Neural cell (in vitro differentiated cells): ENCODE measurements at regions not wholly inside any gene's neighbourhood (a gene's known extent, or its start where the extent isn't known, plus 50 kb on each side); places are given as distances from the start of the nearest gene placed in this dataset.

Experiments used
- H2AFZ ChIP-seq: fragments of 200-600, 300-800 bp; sonication (generic), shearing (Covaris generic); 2 replicates; pipeline ENCODE4 v1.6.0; 2014; ENCODE audit warnings: low read depth, mild to moderate bottlenecking, antibody characterized with exemption, low read length, moderate library complexity
- H3F3A ChIP-seq: fragments of 200-600 bp; shearing (Covaris generic); 2 replicates; pipeline ENCODE4 v1.6.1; 2016; ENCODE audit warnings: mild to moderate bottlenecking, moderate library complexity, mixed read lengths, antibody characterized with exemption, low read length; ENCODE audit not compliant: insufficient read depth, poor library complexity, severe bottlenecking
- H3K27ac ChIP-seq: fragments of 200-600, 300-800 bp; sonication (generic), shearing (Covaris generic); 2 replicates; pipeline ENCODE4 v1.5.1; 2014; ENCODE audit warnings: mild to moderate bottlenecking, low read length, moderate library complexity
- H3K27me3 ChIP-seq: fragments of 300-800, 200-600 bp; sonication (generic), shearing (Covaris generic); 2 replicates; pipeline ENCODE4 v1.6.0; 2014; ENCODE audit warnings: mild to moderate bottlenecking, low read depth, low read length, moderate library complexity; ENCODE audit not compliant: insufficient read depth
- H3K36me3 ChIP-seq: fragments of 300-800, 200-600 bp; sonication (generic), shearing (Covaris generic); 2 replicates; pipeline ENCODE4 v1.5.1; 2014; ENCODE audit warnings: mild to moderate bottlenecking, antibody characterized with exemption, low read length, moderate library complexity; ENCODE audit not compliant: insufficient read depth
- H3K4me2 ChIP-seq: fragments of 300-800, 200-600 bp; sonication (generic), shearing (Covaris generic); 2 replicates; pipeline ENCODE4 v1.6.0; 2014; ENCODE audit warnings: mild to moderate bottlenecking, low read length
- H3K4me3 ChIP-seq: fragments of 300-800, 200-600 bp; sonication (generic), shearing (Covaris generic); 2 replicates; pipeline ENCODE4 v1.5.1; 2014; ENCODE audit warnings: mild to moderate bottlenecking, low read length, moderate library complexity
- H3K79me2 ChIP-seq: fragments of 200-600 bp; shearing (Covaris generic); replicated peaks from 2 replicates; pipeline ENCODE4 v1.6.0; 2014; ENCODE audit warnings: mild to moderate bottlenecking, low read length, moderate library complexity; ENCODE audit not compliant: insufficient read depth
- H3K9ac ChIP-seq: fragments of 300-800, 200-600 bp; sonication (generic), shearing (Covaris generic); 2 replicates; pipeline ENCODE4 v1.6.1; 2016; ENCODE audit warnings: mild to moderate bottlenecking, low read length, mixed read lengths
- H3K9me2 ChIP-seq: fragments of 200-600 bp; shearing (Covaris generic); 2 replicates; pipeline ENCODE4 v1.6.1; 2016; ENCODE audit warnings: mild to moderate bottlenecking, low read length, mixed read lengths; ENCODE audit not compliant: insufficient read depth
- H3K9me3 ChIP-seq: fragments of 200-600, 300-800 bp; sonication (generic), shearing (Covaris generic); 2 replicates; pipeline ENCODE4 v1.6.1; 2016; ENCODE audit warnings: mild to moderate bottlenecking, mixed run types, low read length, moderate library complexity, mixed read lengths
- H4K20me1 ChIP-seq: fragments of 200-600 bp; shearing (Covaris generic); 2 replicates; pipeline ENCODE4 v1.6.1; 2016; ENCODE audit warnings: mild to moderate bottlenecking, mixed run types; ENCODE audit not compliant: insufficient read depth
- EP300 ChIP-seq: fragments of 450-650 bp; conservative IDR thresholded peaks from 2 replicates; pipeline ENCODE4 v1.6.1; 2014; ENCODE audit warnings: antibody characterized with exemption, mild to moderate bottlenecking, moderate library complexity; ENCODE audit not compliant: poor library complexity, severe bottlenecking
- EZH2 ChIP-seq: fragments of 200-600, 300-800 bp; shearing (Covaris generic), sonication (generic); IDR thresholded peaks from 2 replicates; pipeline ENCODE4 v1.6.1; 2014; ENCODE audit warnings: antibody characterized with exemption, low read length, borderline replicate concordance, mild to moderate bottlenecking; ENCODE audit not compliant: insufficient read depth, poor library complexity, severe bottlenecking
- MXI1 ChIP-seq: fragments of 450-650 bp; conservative IDR thresholded peaks from 2 replicates; pipeline ENCODE4 v1.6.1; 2014; ENCODE audit warnings: antibody characterized with exemption, mild to moderate bottlenecking; ENCODE audit not compliant: poor library complexity, severe bottlenecking
- POLR2AphosphoS5 ChIP-seq: IDR thresholded peaks from 2 replicates; pipeline ENCODE4 v1.6.1; 2012
- RAD21 ChIP-seq: fragments of 450-650 bp; conservative IDR thresholded peaks from 2 replicates; pipeline ENCODE4 v1.6.1; 2014; ENCODE audit warnings: antibody characterized with exemption, mild to moderate bottlenecking, moderate library complexity
- SMC3 ChIP-seq: fragments of 450-650 bp; conservative IDR thresholded peaks from 2 replicates; pipeline ENCODE4 v1.6.1; 2014; ENCODE audit warnings: antibody characterized with exemption, mild to moderate bottlenecking, moderate library complexity; ENCODE audit not compliant: poor library complexity
- TAF1 ChIP-seq: IDR thresholded peaks from 2 replicates; pipeline ENCODE4 v1.6.1; 2012; ENCODE audit warnings: low read depth
- TF ChIP-seq, protein P1 (sequence below): fragments of 450-650 bp; IDR thresholded peaks from 2 replicates; pipeline ENCODE4 v1.5.1; 2014; ENCODE audit warnings: antibody characterized with exemption, mild to moderate bottlenecking, moderate library complexity; ENCODE audit not compliant: poor library complexity, severe bottlenecking
- TF ChIP-seq, protein P2 (sequence below): IDR thresholded peaks from 2 replicates; pipeline ENCODE4 v1.6.1; 2012; ENCODE audit warnings: borderline replicate concordance

DNA sequence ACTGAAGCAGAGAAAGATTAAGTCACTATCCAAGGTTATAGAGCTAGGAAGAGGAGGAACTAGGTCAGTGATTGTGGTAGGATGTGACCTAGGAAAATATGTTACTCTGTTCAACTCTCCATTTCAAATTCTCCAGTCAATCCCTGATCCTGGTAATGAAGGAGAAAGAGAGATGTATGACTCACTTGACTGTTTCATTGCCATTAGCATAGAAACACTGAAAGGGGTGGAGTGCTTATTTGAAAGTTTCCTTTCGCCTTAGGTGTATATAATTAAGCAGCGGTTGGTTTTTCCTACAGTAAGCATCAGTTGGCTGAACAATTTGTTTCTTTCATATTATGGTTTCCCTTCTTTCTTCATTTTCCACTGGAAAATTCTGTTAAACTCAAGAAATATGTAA lies 198.1 kb upstream of the CSNK1A1L start:
- H3K9me2 ChIP-seq: no peaks in the 10 kb centered on the region
- no peaks in the 10 kb centered on the region for H3F3A ChIP-seq
- H3K27ac ChIP-seq: no peak overlapping the region
- H2AFZ ChIP-seq: no peak overlapping the region
- no peaks in the 10 kb centered on the region for H3K9me3 ChIP-seq
- no peak overlapping the region for H3K4me3 ChIP-seq
- no peaks in the 10 kb centered on the region for H4K20me1 ChIP-seq
- no peak overlapping the region for H3K4me2 ChIP-seq
- H3K27me3 ChIP-seq: no peaks in the 10 kb centered on the region
- TF ChIP-seq MXI1: no peak
- H3K36me3 ChIP-seq: no peaks in the 10 kb centered on the region
- H3K79me2 ChIP-seq: no peaks in the 10 kb centered on the region
- H3K9ac ChIP-seq: no peak overlapping the region

DNA sequence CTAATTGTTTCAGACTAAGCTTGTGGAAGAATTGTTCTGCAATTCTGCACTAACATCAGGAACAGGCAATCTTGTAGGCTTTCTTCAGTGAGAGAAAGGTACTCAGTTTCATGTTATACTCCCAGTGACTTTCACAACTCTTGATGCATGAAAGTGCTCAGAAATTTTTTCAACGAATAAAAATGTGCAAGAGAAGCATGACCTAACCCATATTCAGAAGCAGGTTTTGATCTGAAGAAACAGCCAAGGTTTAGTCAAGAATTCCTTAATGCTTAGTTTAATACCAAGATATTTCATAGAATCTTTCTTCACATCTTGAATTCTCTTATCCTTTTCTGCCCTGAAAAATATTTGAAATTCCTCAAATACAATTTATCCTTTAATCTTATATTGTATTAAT lies 197.2 kb upstream of the CSNK1A1L start:
- Histone ChIP-seq H3K9me3 (no peaks in the 10 kb centered on the region), H4K20me1 (no peaks in the 10 kb centered on the region), H3F3A (no peaks in the 10 kb centered on the region), H3K4me3 (no peak overlapping the region), H2AFZ (no peak overlapping the region), H3K9ac (no peak overlapping the region), H3K79me2 (no peaks in the 10 kb centered on the region), H3K9me2 (no peaks in the 10 kb centered on the region), H3K27ac (no peak overlapping the region), H3K27me3 (no peaks in the 10 kb centered on the region), H3K36me3 (no peaks in the 10 kb centered on the region), H3K4me2 (no peak overlapping the region)
- TF ChIP-seq MXI1: no peak
- TF ChIP-seq, protein P1, sequence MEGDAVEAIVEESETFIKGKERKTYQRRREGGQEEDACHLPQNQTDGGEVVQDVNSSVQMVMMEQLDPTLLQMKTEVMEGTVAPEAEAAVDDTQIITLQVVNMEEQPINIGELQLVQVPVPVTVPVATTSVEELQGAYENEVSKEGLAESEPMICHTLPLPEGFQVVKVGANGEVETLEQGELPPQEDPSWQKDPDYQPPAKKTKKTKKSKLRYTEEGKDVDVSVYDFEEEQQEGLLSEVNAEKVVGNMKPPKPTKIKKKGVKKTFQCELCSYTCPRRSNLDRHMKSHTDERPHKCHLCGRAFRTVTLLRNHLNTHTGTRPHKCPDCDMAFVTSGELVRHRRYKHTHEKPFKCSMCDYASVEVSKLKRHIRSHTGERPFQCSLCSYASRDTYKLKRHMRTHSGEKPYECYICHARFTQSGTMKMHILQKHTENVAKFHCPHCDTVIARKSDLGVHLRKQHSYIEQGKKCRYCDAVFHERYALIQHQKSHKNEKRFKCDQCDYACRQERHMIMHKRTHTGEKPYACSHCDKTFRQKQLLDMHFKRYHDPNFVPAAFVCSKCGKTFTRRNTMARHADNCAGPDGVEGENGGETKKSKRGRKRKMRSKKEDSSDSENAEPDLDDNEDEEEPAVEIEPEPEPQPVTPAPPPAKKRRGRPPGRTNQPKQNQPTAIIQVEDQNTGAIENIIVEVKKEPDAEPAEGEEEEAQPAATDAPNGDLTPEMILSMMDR: no peak
- TF ChIP-seq, protein P2, sequence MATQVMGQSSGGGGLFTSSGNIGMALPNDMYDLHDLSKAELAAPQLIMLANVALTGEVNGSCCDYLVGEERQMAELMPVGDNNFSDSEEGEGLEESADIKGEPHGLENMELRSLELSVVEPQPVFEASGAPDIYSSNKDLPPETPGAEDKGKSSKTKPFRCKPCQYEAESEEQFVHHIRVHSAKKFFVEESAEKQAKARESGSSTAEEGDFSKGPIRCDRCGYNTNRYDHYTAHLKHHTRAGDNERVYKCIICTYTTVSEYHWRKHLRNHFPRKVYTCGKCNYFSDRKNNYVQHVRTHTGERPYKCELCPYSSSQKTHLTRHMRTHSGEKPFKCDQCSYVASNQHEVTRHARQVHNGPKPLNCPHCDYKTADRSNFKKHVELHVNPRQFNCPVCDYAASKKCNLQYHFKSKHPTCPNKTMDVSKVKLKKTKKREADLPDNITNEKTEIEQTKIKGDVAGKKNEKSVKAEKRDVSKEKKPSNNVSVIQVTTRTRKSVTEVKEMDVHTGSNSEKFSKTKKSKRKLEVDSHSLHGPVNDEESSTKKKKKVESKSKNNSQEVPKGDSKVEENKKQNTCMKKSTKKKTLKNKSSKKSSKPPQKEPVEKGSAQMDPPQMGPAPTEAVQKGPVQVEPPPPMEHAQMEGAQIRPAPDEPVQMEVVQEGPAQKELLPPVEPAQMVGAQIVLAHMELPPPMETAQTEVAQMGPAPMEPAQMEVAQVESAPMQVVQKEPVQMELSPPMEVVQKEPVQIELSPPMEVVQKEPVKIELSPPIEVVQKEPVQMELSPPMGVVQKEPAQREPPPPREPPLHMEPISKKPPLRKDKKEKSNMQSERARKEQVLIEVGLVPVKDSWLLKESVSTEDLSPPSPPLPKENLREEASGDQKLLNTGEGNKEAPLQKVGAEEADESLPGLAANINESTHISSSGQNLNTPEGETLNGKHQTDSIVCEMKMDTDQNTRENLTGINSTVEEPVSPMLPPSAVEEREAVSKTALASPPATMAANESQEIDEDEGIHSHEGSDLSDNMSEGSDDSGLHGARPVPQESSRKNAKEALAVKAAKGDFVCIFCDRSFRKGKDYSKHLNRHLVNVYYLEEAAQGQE: no peak
- no peak for TF ChIP-seq EP300
- TF ChIP-seq RAD21: no peak
- TF ChIP-seq SMC3: no peak
- no peak for TF ChIP-seq POLR2AphosphoS5
- no peak for TF ChIP-seq TAF1
- no peak for TF ChIP-seq EZH2

DNA sequence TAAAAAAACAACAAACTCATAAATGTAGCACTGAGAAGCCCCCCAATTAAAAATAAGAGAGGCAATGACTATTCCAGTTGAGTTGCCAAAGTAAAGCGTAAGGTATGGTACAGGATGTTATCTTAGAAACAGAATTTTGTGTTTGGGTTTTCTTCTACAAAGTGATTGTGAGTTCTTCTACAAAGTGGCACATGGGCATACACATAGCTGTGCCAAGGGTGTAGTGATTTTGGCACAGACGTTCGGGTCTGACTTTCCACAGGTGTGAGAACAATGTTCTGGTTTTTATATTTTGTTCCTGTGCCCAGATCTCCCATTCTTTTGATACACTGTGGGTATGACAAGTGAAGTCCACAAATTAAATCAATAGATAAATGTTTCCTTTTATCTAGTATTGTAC lies 190.1 kb upstream of the CSNK1A1L start:
- H2AFZ ChIP-seq: no peak overlapping the region

More for the DNA sequence above, 190.1 kb upstream of the CSNK1A1L start:
- Histone ChIP-seq H3K27me3 (no peaks in the 10 kb centered on the region), H3K79me2 (no peaks in the 10 kb centered on the region), H4K20me1 (no peaks in the 10 kb centered on the region), H3K4me2 (no peak overlapping the region), H3K9me2 (no peaks in the 10 kb centered on the region), H3K9me3 (no peaks in the 10 kb centered on the region), H3K9ac (no peak overlapping the region), H3K4me3 (no peak overlapping the region), H3K27ac (no peak overlapping the region), H3K36me3 (no peaks in the 10 kb centered on the region), H3F3A (no peaks in the 10 kb centered on the region)
- TF ChIP-seq EZH2 (no peak), SMC3 (no peak), MXI1 (no peak)
- TF ChIP-seq, protein P1: no peak
